IPS-NIHi7 (cell line): ENCODE measurements at regions not wholly inside any gene's neighbourhood (a gene's known extent, or its start where the extent isn't known, plus 50 kb on each side); places are given as distances from the start of the nearest gene placed in this dataset.

Experiments used
- DNase-seq: peaks from one replicate; pipeline ENCODE4 v3.0.0; 2012; ENCODE audit warnings: mixed read lengths; ENCODE audit errors: extremely low spot score

- DNase-seq = no peak
These were observed 106.1 kb upstream of the VEGFC start for GRCh38 chr4:176898791-176899190.

GRCh38 chr4:176902710-176903323 is 110.1 kb upstream of the VEGFC start:
- DNase-seq = no peak

GRCh38 chr4:176906709-176907108 is 114.0 kb upstream of the VEGFC start:
- no peak for DNase-seq

GRCh38 chr4:176910646-176911045 is 117.9 kb upstream of the VEGFC start:
- DNase-seq = no peak

GRCh38 chr4:176919631-176920030 is 126.9 kb upstream of the VEGFC start:
- DNase-seq = no peak

GRCh38 chr4:176920694-176921093 is 128.0 kb upstream of the VEGFC start:
- DNase-seq = no peak

GRCh38 chr4:176921256-176921655 is 128.5 kb upstream of the VEGFC start:
- no peak for DNase-seq

- no peak for DNase-seq
These were observed 131.5 kb upstream of the VEGFC start for GRCh38 chr4:176924238-176924637.

- no peak for DNase-seq
These were observed 133.2 kb upstream of the VEGFC start for GRCh38 chr4:176925962-176926361.

- DNase-seq = no peak
These were observed 134.4 kb upstream of the VEGFC start for GRCh38 chr4:176927117-176927516.

- DNase-seq = no peak
These were observed 134.9 kb upstream of the VEGFC start for GRCh38 chr4:176927664-176928063.

GRCh38 chr4:176939445-176939844 is 146.7 kb upstream of the VEGFC start:
- no peak for DNase-seq

- no peak for DNase-seq
These were observed 152.6 kb upstream of the VEGFC start for GRCh38 chr4:176945334-176945733.

- DNase-seq = no peak
These were observed 156.3 kb upstream of the VEGFC start for GRCh38 chr4:176949029-176949428.

- DNase-seq = no peak
These were observed 160.3 kb upstream of the VEGFC start for GRCh38 chr4:176953021-176953420.

GRCh38 chr4:176957353-176958118 is 164.8 kb upstream of the VEGFC start:
- no peak for DNase-seq

- no peak for DNase-seq
These were observed 167.3 kb upstream of the VEGFC start for GRCh38 chr4:176959980-176960379.

- DNase-seq = no peak
These were observed 170.4 kb upstream of the VEGFC start for GRCh38 chr4:176963121-176963520.

- peak; percentile 31 for DNase-seq
These were observed 171.5 kb upstream of the VEGFC start for GRCh38 chr4:176964116-176964691.

GRCh38 chr4:176967586-176967985 is 174.9 kb upstream of the VEGFC start:
- DNase-seq = no peak

- DNase-seq = no peak
These were observed 175.4 kb upstream of the VEGFC start for GRCh38 chr4:176968094-176968493.

GRCh38 chr4:176969011-176969410 is 176.3 kb upstream of the VEGFC start:
- DNase-seq = no peak

GRCh38 chr4:176970853-176971252 is 178.1 kb upstream of the VEGFC start:
- no peak for DNase-seq
